COR-L47 (cell line): ENCODE measurements at regions not wholly inside any gene's neighbourhood (a gene's known extent, or its start where the extent isn't known, plus 50 kb on each side); places are given as distances from the start of the nearest gene placed in this dataset.
"Not testable (repeated sequence)": the region's sequence is repeated elsewhere in the genome, so short reads cannot be mapped to it uniquely, and the experiment has no call there.

Experiments
- DNase-seq: peaks from one replicate; lab custom pipeline; 2025; lab: John Stamatoyannopoulos, UW

- DNase-seq = peak; percentile 50
These were observed 132.7 kb upstream of the MEX3C start for GRCh38 chr18:51330148-51330547.

GRCh38 chr18:51330739-51331138, 133.3 kb upstream of the MEX3C start:
- DNase-seq = peak; percentile 28

GRCh38 chr18:51337406-51337805, 139.9 kb upstream of the MEX3C start:
- no peak for DNase-seq

GRCh38 chr18:51339856-51340255, 142.4 kb upstream of the MEX3C start:
- DNase-seq = peak; percentile 16

- DNase-seq = no peak
These were observed 142.9 kb upstream of the MEX3C start for GRCh38 chr18:51340332-51340731.

- no peak for DNase-seq
These were observed 145.3 kb upstream of the MEX3C start for GRCh38 chr18:51342815-51343214.

GRCh38 chr18:51345848-51346391, 148.4 kb upstream of the MEX3C start:
- no peak for DNase-seq

- DNase-seq = no peak
These were observed 148.9 kb upstream of the MEX3C start for GRCh38 chr18:51346404-51346803.

GRCh38 chr18:51350081-51350480, 152.6 kb upstream of the MEX3C start:
- no peak for DNase-seq

- DNase-seq = no peak
These were observed 158.4 kb upstream of the MEX3C start for GRCh38 chr18:51355841-51356240.

- DNase-seq = not testable (repeated sequence)
These were observed 162.8 kb upstream of the MEX3C start for GRCh38 chr18:51360301-51360700.

- DNase-seq = no peak
These were observed 163.8 kb upstream of the MEX3C start for GRCh38 chr18:51361130-51361860.

GRCh38 chr18:51363384-51363783, 165.9 kb upstream of the MEX3C start:
- no peak for DNase-seq

GRCh38 chr18:51370996-51371395, 173.5 kb upstream of the MEX3C start:
- DNase-seq = no peak

GRCh38 chr18:51371929-51372328, 174.4 kb upstream of the MEX3C start:
- DNase-seq = no peak

GRCh38 chr18:51382081-51382480, 184.6 kb upstream of the MEX3C start:
- DNase-seq = no peak

- no peak for DNase-seq
These were observed 185.6 kb upstream of the MEX3C start for GRCh38 chr18:51383116-51383515.

GRCh38 chr18:51383711-51384110, 186.2 kb upstream of the MEX3C start:
- DNase-seq = no peak

GRCh38 chr18:51385270-51385669, 187.8 kb upstream of the MEX3C start:
- no peak for DNase-seq

- no peak for DNase-seq
These were observed 193.2 kb upstream of the MEX3C start for GRCh38 chr18:51390702-51391101.

- DNase-seq = no peak
These were observed 193.7 kb upstream of the MEX3C start for GRCh38 chr18:51391215-51391614.

GRCh38 chr18:51391731-51392130, 194.2 kb upstream of the MEX3C start:
- no peak for DNase-seq

- no peak for DNase-seq
These were observed 200.0 kb upstream of the MEX3C start for GRCh38 chr18:51397347-51397962.

GRCh38 chr18:51398104-51398503, 200.6 kb upstream of the MEX3C start:
- DNase-seq = no peak
